Neuron (in vitro differentiated cells): ENCODE measurements at regions not wholly inside any gene's neighbourhood (a gene's known extent, or its start where the extent isn't known, plus 50 kb on each side); places are given as distances from the start of the nearest gene placed in this dataset.

ENCODE experiments used
- H2AFZ ChIP-seq: one replicate; pipeline ENCODE4 v1.6.1; 2013; ENCODE audit warnings: low read depth, mild to moderate bottlenecking, inconsistent platforms, low read length, moderate library complexity
- H3K27me3 ChIP-seq: one replicate; pipeline ENCODE4 v1.6.1; 2013; ENCODE audit warnings: low read length; ENCODE audit not compliant: insufficient read depth
- H3K36me3 ChIP-seq: one replicate; pipeline ENCODE4 v1.6.1; 2013; ENCODE audit warnings: low read length; ENCODE audit not compliant: insufficient read depth
- H3K4me1 ChIP-seq: one replicate; pipeline ENCODE4 v1.6.1; 2013; ENCODE audit warnings: low read length; ENCODE audit not compliant: insufficient read depth
- H3K4me3 ChIP-seq: 2 replicates; pipeline ENCODE4 v1.5.1; 2013; ENCODE audit warnings: mild to moderate bottlenecking, low read length, moderate library complexity
- H3K9me3 ChIP-seq: one replicate; pipeline ENCODE4 v1.6.1; 2013; ENCODE audit warnings: low read length

GRCh38 chr10:29107866-29108498 is 180.9 kb upstream of the LYZL1 start:
- Histone ChIP-seq H2AFZ (no peak overlapping the region), H3K4me3 (no peak overlapping the region), H3K27me3 (no peaks in the 10 kb centered on the region), H3K9me3 (no peaks in the 10 kb centered on the region), H3K36me3 (no peaks in the 10 kb centered on the region), H3K4me1 (no peaks in the 10 kb centered on the region)

DNA sequence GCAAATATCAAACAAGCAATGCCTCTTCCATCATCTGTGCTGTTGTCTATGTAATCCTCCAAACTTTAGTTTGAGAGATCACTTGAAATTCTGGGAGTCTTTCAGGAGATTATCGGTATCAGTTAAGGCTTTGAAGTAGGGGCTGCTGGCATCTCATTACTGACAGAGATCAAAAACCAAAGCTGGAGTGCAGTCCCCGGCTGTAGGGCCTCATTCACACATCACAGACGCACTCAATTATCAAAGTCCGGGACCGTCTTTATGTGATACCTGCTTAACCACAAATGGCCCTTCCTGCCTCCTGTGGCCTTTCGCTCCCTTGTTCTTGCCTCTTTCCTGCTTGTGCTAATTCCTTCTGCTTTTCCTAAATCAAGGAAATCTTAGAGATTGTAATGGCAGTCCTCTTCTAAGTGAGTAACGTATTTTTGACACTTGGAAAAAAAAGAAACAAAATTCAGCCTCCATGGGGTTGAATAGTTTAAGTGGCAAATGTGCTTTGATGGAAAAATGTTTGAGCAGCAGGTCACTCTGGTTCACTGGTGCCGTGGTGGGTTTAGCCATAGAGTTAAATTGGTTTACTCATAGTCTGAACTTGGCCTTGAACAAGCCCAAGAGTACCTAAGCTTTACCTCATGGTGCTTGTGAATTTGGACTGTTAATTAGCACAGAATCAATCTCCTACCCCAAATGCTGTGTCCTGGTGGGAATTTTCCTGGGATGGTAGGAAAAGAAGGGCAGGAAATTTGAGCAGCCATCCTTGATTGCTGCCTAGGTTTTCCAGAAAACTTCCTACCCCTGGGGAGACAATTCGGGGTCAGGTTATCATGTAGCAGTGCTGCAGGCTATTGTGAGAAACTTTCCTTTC is 178.9 kb upstream of the LYZL1 start:
- no peaks in the 10 kb centered on the region for H3K36me3 ChIP-seq
- no peak overlapping the region for H2AFZ ChIP-seq
- no peak overlapping the region for H3K4me3 ChIP-seq
- no peaks in the 10 kb centered on the region for H3K27me3 ChIP-seq
- H3K9me3 ChIP-seq: no peaks in the 10 kb centered on the region
- peaks cover 8% of the 10 kb centered on the region for H3K4me1 ChIP-seq

- H3K9me3 ChIP-seq: no peaks in the 10 kb centered on the region
- no peak overlapping the region for H3K4me3 ChIP-seq
- H3K27me3 ChIP-seq: no peaks in the 10 kb centered on the region
- H3K36me3 ChIP-seq: no peaks in the 10 kb centered on the region
- H2AFZ ChIP-seq: peak overlapping the region; percentile 17
- peaks cover 8% of the 10 kb centered on the region for H3K4me1 ChIP-seq
Measured at GRCh38 chr10:29112827-29113615, 175.8 kb upstream of the LYZL1 start.

DNA sequence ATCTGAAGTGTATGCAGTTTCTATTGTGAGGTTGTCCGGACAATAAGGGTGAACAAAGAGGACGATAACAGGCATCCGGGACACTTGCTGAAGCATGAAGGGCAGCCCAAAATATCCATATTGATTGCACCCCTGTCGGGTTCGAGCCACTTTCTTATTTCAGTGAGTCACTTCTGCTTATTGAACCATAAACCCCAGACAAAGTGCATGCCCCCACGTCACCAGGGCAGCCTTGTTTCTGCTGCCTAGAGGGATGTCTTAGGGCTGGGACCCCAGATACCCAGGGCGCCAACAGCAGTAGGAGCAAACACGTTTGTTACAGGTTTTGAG is 175.3 kb upstream of the LYZL1 start:
- Histone ChIP-seq H3K9me3 (no peaks in the 10 kb centered on the region), H3K4me1 (peaks cover 8% of the 10 kb centered on the region), H2AFZ (peak overlapping the region; percentile 17), H3K27me3 (no peaks in the 10 kb centered on the region), H3K4me3 (no peak overlapping the region), H3K36me3 (no peaks in the 10 kb centered on the region)

GRCh38 chr10:29114141-29114540 is 174.7 kb upstream of the LYZL1 start:
- Histone ChIP-seq H3K4me3 (no peak overlapping the region), H3K4me1 (peaks cover 8% of the 10 kb centered on the region), H3K36me3 (no peaks in the 10 kb centered on the region), H3K9me3 (no peaks in the 10 kb centered on the region), H3K27me3 (no peaks in the 10 kb centered on the region), H2AFZ (no peak overlapping the region)

DNA sequence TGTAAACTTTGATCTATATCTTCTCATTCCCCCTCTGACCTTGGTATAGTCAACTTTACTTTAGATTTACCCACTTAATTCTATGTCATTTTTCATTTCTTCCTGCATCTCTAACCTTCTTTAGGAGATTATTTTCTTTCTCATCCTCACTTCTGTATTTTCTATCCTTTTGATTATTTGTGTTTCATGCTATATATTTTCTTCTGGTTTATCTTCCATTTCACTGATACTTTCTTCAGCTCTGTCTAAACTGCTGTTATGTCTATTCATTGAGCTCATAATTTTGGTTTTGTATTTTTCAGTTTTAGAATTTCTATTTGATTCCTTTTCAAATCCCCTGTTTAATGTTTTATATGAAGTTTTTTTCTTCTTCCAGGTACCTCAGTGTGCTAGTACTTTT is 171.1 kb upstream of the LYZL1 start:
- Histone ChIP-seq H3K9me3 (no peaks in the 10 kb centered on the region), H3K27me3 (no peaks in the 10 kb centered on the region), H3K4me3 (no peak overlapping the region), H2AFZ (no peak overlapping the region), H3K36me3 (no peaks in the 10 kb centered on the region), H3K4me1 (peaks cover 8% of the 10 kb centered on the region)

- H3K27me3 ChIP-seq: no peaks in the 10 kb centered on the region
- H2AFZ ChIP-seq: no peak overlapping the region
- no peaks in the 10 kb centered on the region for H3K9me3 ChIP-seq
- no peak overlapping the region for H3K4me3 ChIP-seq
- no peaks in the 10 kb centered on the region for H3K4me1 ChIP-seq
- H3K36me3 ChIP-seq: no peaks in the 10 kb centered on the region
Measured at GRCh38 chr10:29119374-29119773, 169.5 kb upstream of the LYZL1 start.

- H3K9me3 ChIP-seq: no peaks in the 10 kb centered on the region
- no peaks in the 10 kb centered on the region for H3K27me3 ChIP-seq
- H3K4me1 ChIP-seq: no peaks in the 10 kb centered on the region
- H3K36me3 ChIP-seq: no peaks in the 10 kb centered on the region
- no peak overlapping the region for H3K4me3 ChIP-seq
- H2AFZ ChIP-seq: no peak overlapping the region
Measured at GRCh38 chr10:29120216-29120615, 168.7 kb upstream of the LYZL1 start.

DNA sequence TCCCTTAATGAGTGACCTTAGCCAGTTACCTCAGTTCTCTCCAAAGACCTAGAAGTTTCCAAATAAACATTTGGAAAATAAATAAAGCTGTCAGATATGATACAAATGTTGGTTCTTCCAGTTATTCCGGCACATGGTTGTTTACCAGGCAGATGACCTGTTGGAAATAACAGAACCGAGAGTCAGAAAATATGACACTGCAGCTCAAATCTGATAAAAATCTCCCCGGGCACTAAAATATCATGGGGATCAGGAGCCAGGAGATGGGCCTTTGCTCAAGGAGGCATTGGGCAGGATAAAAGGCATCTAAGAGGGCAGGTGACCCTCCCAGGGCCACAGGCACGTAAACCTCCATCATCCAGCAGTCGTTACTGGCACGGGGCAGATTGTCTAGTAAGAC is 164.0 kb upstream of the LYZL1 start:
- Histone ChIP-seq H3K27me3 (no peaks in the 10 kb centered on the region), H3K4me1 (no peaks in the 10 kb centered on the region), H2AFZ (no peak overlapping the region), H3K36me3 (no peaks in the 10 kb centered on the region), H3K4me3 (no peak overlapping the region), H3K9me3 (no peaks in the 10 kb centered on the region)

- no peak overlapping the region for H3K4me3 ChIP-seq
- no peak overlapping the region for H2AFZ ChIP-seq
- H3K4me1 ChIP-seq: no peaks in the 10 kb centered on the region
- H3K36me3 ChIP-seq: no peaks in the 10 kb centered on the region
- H3K9me3 ChIP-seq: no peaks in the 10 kb centered on the region
- H3K27me3 ChIP-seq: no peaks in the 10 kb centered on the region
Measured at GRCh38 chr10:29127037-29127700, 161.7 kb upstream of the LYZL1 start.

GRCh38 chr10:29127731-29128130 is 161.1 kb upstream of the LYZL1 start:
- Histone ChIP-seq H3K9me3 (no peaks in the 10 kb centered on the region), H3K4me3 (no peak overlapping the region), H3K36me3 (no peaks in the 10 kb centered on the region), H2AFZ (no peak overlapping the region), H3K4me1 (no peaks in the 10 kb centered on the region), H3K27me3 (no peaks in the 10 kb centered on the region)

DNA sequence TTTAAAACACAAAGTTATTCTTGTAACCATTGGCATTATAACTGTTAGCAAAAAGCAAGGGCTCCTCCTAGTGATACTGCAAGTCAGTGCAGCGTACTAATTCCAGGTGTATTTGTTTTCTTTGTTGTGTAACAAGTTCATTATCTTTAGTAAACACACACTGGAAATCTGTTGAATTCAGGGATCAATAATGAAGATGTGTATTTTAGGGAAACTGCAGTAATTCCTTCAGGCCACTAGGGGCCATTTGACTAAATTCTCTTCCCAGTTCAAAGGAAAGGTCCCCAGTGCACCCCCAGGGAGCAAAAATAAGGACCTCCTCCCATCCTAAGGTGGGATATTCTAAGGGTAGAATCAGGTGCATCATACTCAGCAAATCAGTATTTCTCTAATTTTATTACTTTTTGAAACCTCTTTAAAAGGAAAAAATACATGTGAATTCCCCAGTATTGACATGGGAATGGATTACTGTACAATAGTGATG is 158.6 kb upstream of the LYZL1 start:
- Histone ChIP-seq H3K4me1 (no peaks in the 10 kb centered on the region), H3K36me3 (no peaks in the 10 kb centered on the region), H3K27me3 (no peaks in the 10 kb centered on the region), H2AFZ (no peak overlapping the region), H3K9me3 (no peaks in the 10 kb centered on the region), H3K4me3 (no peak overlapping the region)
